Esophagus squamous epithelium (tissue), 4 donors: ENCODE measurements at regions not wholly inside any gene's neighbourhood (a gene's known extent, or its start where the extent isn't known, plus 50 kb on each side); places are given as distances from the start of the nearest gene placed in this dataset.

Experiments used
- CTCF ChIP-seq, 6 experiments: fragments of 450-650 bp in 4 of 6; fragments of 200-600 bp in 2 of 6; sonication (generic) in 2 of 6; IDR thresholded peaks; one replicate each; pipeline ENCODE4 v1.5.1; 2016 to 2019; ENCODE audit warnings: antibody characterized with exemption in 6 of 6, mild to moderate bottlenecking in 4 of 6, moderate library complexity in 4 of 6
- POLR2A ChIP-seq, 4 donors: fragments of 450-650 bp; IDR thresholded peaks; one replicate each; pipeline ENCODE4 v1.6.1; 2017; ENCODE audit warnings: antibody characterized with exemption in 4 of 4, mild to moderate bottlenecking in 4 of 4, moderate library complexity in 3 of 4

GRCh38 chr1:116314305-116314919, 58.6 kb upstream of the ATP1A1 start:
- TF ChIP-seq POLR2A (IDR thresholded peaks at IDR 0.05), result no peak
- TF ChIP-seq CTCF (IDR thresholded peaks at IDR 0.05), result no peak
